ENCODE measurements at regions not wholly inside any gene's neighbourhood (a gene's known extent, or its start where the extent isn't known, plus 50 kb on each side); places are given as distances from the start of the nearest gene placed in this dataset.

GRCh38 chr3:32632533-32633265 is 52.3 kb upstream of the CNOT10 start:
- Histone ChIP-seq H3K4me3 (replicated peaks in 1 of 3; ENCODE audit: insufficient read depth in 1 of 3, low read depth in 1 of 3, low read length in 3 of 3) (no peak overlapping the region), H3K9me1 (replicated peaks; ENCODE audit: control insufficient read depth, extremely low read depth, insufficient read depth, low read length) (no peaks in the 10 kb centered on the region), H3K27me3 (ENCODE audit: control insufficient read depth in 2 of 2, insufficient read depth in 2 of 2, low read length in 2 of 2) (peaks cover 2 to 6% of the 10 kb centered on the region in 2 experiments), H3K9me3 (replicated peaks; ENCODE audit: control insufficient read depth, insufficient read depth, low read length) (no peaks in the 10 kb centered on the region), H3K36me3 (ENCODE audit: control insufficient read depth in 2 of 2, extremely low read depth in 1 of 2, insufficient read depth in 2 of 2, low read length in 2 of 2) (no peaks in the 10 kb centered on the region), H3K9ac (replicated peaks; ENCODE audit: extremely low read depth, insufficient read depth, low read length) (no peak overlapping the region), H3K79me2 (ENCODE audit: control insufficient read depth, insufficient read depth, low read length) (no peaks in the 10 kb centered on the region), H3K4me1 (ENCODE audit: control insufficient read depth, extremely low read depth, insufficient read depth, low read length) (no peaks in the 10 kb centered on the region), H3K4me2 (ENCODE audit: insufficient read depth, low read length) (no peak overlapping the region), H4K20me1 (replicated peaks; ENCODE audit: control insufficient read depth, extremely low read depth, insufficient read depth, low read length) (no peaks in the 10 kb centered on the region), H2AFZ (ENCODE audit: low read depth, low read length) (no peak overlapping the region), H3K27ac (ENCODE audit: insufficient read depth, low read depth, low read length) (no peak overlapping the region)
- POLR2A ChIA-PET, result no interaction called here
- intact Hi-C loops (cut with micrococcal nuclease) (no loop called here), dilution Hi-C loops (cut with MboI; ENCODE audit: extremely low pct_ligation_motif_present, low sequenced_read_pairs) (no loop called here)
- no peak for FAIRE-seq
- no TSS peak for BruUV-seq (replicated peaks)
- DNase-seq (ENCODE audit: low read depth, low spot score), result no peak
- TF ChIP-seq POLR2AphosphoS5 (IDR thresholded peaks at IDR 0.05; ENCODE audit: insufficient read depth, low read depth, low read length) (no peak), POLR2A (IDR thresholded peaks at IDR 0.05; ENCODE audit: low read depth, low read length) (no peak), FOS (IDR thresholded peaks at IDR 0.05; ENCODE audit: borderline replicate concordance, insufficient read depth, low read length) (no peak), CTCF (IDR thresholded peaks at IDR 0.05; ENCODE audit: extremely low read depth in 1 of 2, insufficient read depth in 1 of 2, low read depth in 1 of 2, low read length in 2 of 2) (no peak), JUN (IDR thresholded peaks at IDR 0.05; ENCODE audit: borderline replicate concordance, insufficient read depth, insufficient read length, low read depth) (no peak), MYC (IDR thresholded peaks at IDR 0.05; ENCODE audit: low read depth, low read length) (no peak), EZH2 (IDR thresholded peaks at IDR 0.05; ENCODE audit: borderline replicate concordance, low read depth, low read length, severe bottlenecking) (no peak), GATA2 (IDR thresholded peaks at IDR 0.05; ENCODE audit: insufficient read depth, insufficient read length, low read depth, low read length) (no peak)
- TF ChIP-seq, protein P1, sequence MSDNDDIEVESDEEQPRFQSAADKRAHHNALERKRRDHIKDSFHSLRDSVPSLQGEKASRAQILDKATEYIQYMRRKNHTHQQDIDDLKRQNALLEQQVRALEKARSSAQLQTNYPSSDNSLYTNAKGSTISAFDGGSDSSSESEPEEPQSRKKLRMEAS (IDR thresholded peaks at IDR 0.05; ENCODE audit: insufficient read depth, insufficient read length), result no peak
- CTCF ChIA-PET, result interaction anchor here (1.5 kb wide), 1 partner anchor 11 kb away, joined by 3 read pairs; no protein-coding TSS in a partner anchor
